A549 (cell line): ENCODE measurements at regions not wholly inside any gene's neighbourhood (a gene's known extent, or its start where the extent isn't known, plus 50 kb on each side); places are given as distances from the start of the nearest gene placed in this dataset.

Source experiments
- ATAC-seq, 2 experiments: fragments of 200-7000 bp in 1 of 2; fragments of >200 bp in 1 of 2; cut with Nextera tagmentation in 1 of 2; cut with Tn5 transposase in 1 of 2; 3 replicates each; pipeline versions ENCODE4 v1.8.0 to v1.9.1; 2018 to 2020; ENCODE audit warnings: mild to moderate bottlenecking in 1 of 2, moderate library complexity in 1 of 2
- CTCF ChIA-PET: fragments of 300-600 bp; sonication (Branson Sonifier 250); formaldehyde crosslinking; extraction: SDS; loops from one replicate; lab custom pipeline; 2021; ENCODE audit warnings: antibody characterized with exemption, inconsistent platforms; lab: Yijun Ruan, JAX
- POLR2A ChIA-PET: fragments of 350-600 bp; formaldehyde crosslinking; extraction: SDS; loops from one replicate; lab custom pipeline; 2021; ENCODE audit warnings: antibody characterized with exemption, inconsistent platforms; lab: Yijun Ruan, JAX
- DNase-seq, 2 experiments: peaks; one replicate each; pipeline versions ENCODE4 v3.0.0 to v3.0.0-alpha.2; 2011 to 2016; ENCODE audit warnings: low read depth in 1 of 2, low spot score in 1 of 2
- FAIRE-seq: peaks from 2 replicates; lab custom pipeline; 2011; peaks lifted over from hg19 to GRCh38; lab: Jason Lieb, UNC
- H3K27ac ChIP-seq, 2 experiments: fragments of >200 bp; sonication (Bioruptor Twin); formaldehyde crosslinking; 3 replicates each; pipeline ENCODE4 v1.5.1; 2016 to 2017
- H3K4me1 ChIP-seq: fragments of >200 bp; sonication (Bioruptor Twin); formaldehyde crosslinking; 3 replicates; pipeline ENCODE4 v1.6.1; 2016
- H3K4me2 ChIP-seq: fragments of >200 bp; sonication (Bioruptor Twin); formaldehyde crosslinking; 3 replicates; pipeline ENCODE4 v1.6.1; 2016
- H3K4me3 ChIP-seq: fragments of >200 bp; sonication (Bioruptor Twin); formaldehyde crosslinking; 3 replicates; pipeline ENCODE4 v1.5.1; 2016
- H3K9me3 ChIP-seq: fragments of >200 bp; sonication (Bioruptor Twin); formaldehyde crosslinking; 3 replicates; pipeline ENCODE4 v1.6.1; 2016
- BHLHE40 ChIP-seq: IDR thresholded peaks from 2 replicates; pipeline ENCODE4 v1.6.1; 2012; ENCODE audit warnings: low read depth, low read length, inconsistent platforms
- CBX8 ChIP-seq: fragments of 200-600 bp; sonication (generic); IDR thresholded peaks from 2 replicates; pipeline ENCODE4 v1.6.1; 2016
- ESRRA ChIP-seq: fragments of 150-350 bp; IDR thresholded peaks from 2 replicates; pipeline ENCODE4 v1.6.1; 2014; ENCODE audit warnings: mild to moderate bottlenecking, low read length, borderline replicate concordance
- FOSB ChIP-seq: fragments of 250-450 bp; sonication (Bioruptor Pico); IDR thresholded peaks from 2 replicates; pipeline ENCODE4 v1.5.0; 2020; ENCODE audit warnings: mild to moderate bottlenecking, moderate library complexity
- GATA3 ChIP-seq: IDR thresholded peaks from 2 replicates; pipeline ENCODE4 v1.6.1; 2012; ENCODE audit warnings: borderline replicate concordance
- HDAC2 ChIP-seq: fragments of 200-600 bp; sonication (generic); IDR thresholded peaks from 2 replicates; pipeline ENCODE4 v1.6.1; 2016
- HOXB5 ChIP-seq: fragments of 250-450 bp; sonication (Bioruptor Pico); IDR thresholded peaks from 2 replicates; pipeline ENCODE4 v1.5.0; 2020; ENCODE audit warnings: mild to moderate bottlenecking, moderate library complexity
- JUN ChIP-seq, 2 experiments: fragments of >200 bp; sonication (Bioruptor Twin); formaldehyde crosslinking; IDR thresholded peaks; 2 replicates in 1 of 2; 3 replicates in 1 of 2; pipeline ENCODE4 v1.6.1; 2016 to 2017
- JUNB ChIP-seq: fragments of >200 bp; sonication (Bioruptor Twin); formaldehyde crosslinking; IDR thresholded peaks from 2 replicates; pipeline ENCODE4 v1.6.1; 2016
- KDM1A ChIP-seq: fragments of 200-600 bp; sonication (generic); IDR thresholded peaks from 2 replicates; pipeline ENCODE4 v1.6.1; 2016; ENCODE audit warnings: low read depth, mild to moderate bottlenecking
- MAFK ChIP-seq: fragments of 450-650 bp; IDR thresholded peaks from 2 replicates; pipeline ENCODE4 v1.6.1; 2014; ENCODE audit not compliant: partially characterized antibody
- NFE2L2 ChIP-seq: fragments of 150-350 bp; conservative IDR thresholded peaks from 2 replicates; pipeline ENCODE4 v1.6.1; 2014; ENCODE audit warnings: low read length
- NPAS2 ChIP-seq: fragments of 250-450 bp; sonication (Bioruptor Pico); IDR thresholded peaks from 2 replicates; pipeline ENCODE4 v1.8.0; 2022; ENCODE audit warnings: mild to moderate bottlenecking, moderate library complexity, borderline replicate concordance
- NR3C1 ChIP-seq: fragments of >200 bp; sonication (Bioruptor Twin); formaldehyde crosslinking; IDR thresholded peaks from 3 replicates; pipeline ENCODE4 v1.6.1; 2017
- PHF8 ChIP-seq: fragments of 200-600 bp; sonication (generic); IDR thresholded peaks from 2 replicates; pipeline ENCODE4 v1.6.1; 2016; ENCODE audit warnings: low read depth, mild to moderate bottlenecking, antibody characterized with exemption, moderate library complexity, borderline replicate concordance
- POLR2AphosphoS2 ChIP-seq: conservative IDR thresholded peaks from 2 replicates; pipeline ENCODE4 v1.6.1; 2012; ENCODE audit warnings: low read length, improper control_type of control experiment, inconsistent platforms
- RFX5 ChIP-seq: fragments of 450-650 bp; IDR thresholded peaks from 2 replicates; pipeline ENCODE4 v1.7.1; 2014; ENCODE audit warnings: antibody characterized with exemption, mild to moderate bottlenecking, moderate library complexity
- RNF2 ChIP-seq: fragments of 200-600 bp; sonication (generic); IDR thresholded peaks from 2 replicates; pipeline ENCODE4 v1.6.1; 2016; ENCODE audit warnings: low read depth, mild to moderate bottlenecking, antibody characterized with exemption, moderate library complexity, borderline replicate concordance
- SMC3 ChIP-seq: fragments of >200 bp; sonication (Bioruptor Twin); formaldehyde crosslinking; IDR thresholded peaks from 3 replicates; pipeline ENCODE4 v1.6.1; 2018; ENCODE audit warnings: inconsistent platforms
- SREBF2 ChIP-seq: fragments of 450-650 bp; IDR thresholded peaks from 2 replicates; pipeline ENCODE4 v1.6.1; 2014; ENCODE audit warnings: mild to moderate bottlenecking, moderate library complexity
- TFCP2L1 ChIP-seq: fragments of 250-450 bp; sonication (Bioruptor Pico); IDR thresholded peaks from 2 replicates; pipeline ENCODE4 v1.5.0; 2021; ENCODE audit warnings: mild to moderate bottlenecking
- TP53 ChIP-seq: fragments of 250-450 bp; sonication (Bioruptor Pico); IDR thresholded peaks from 2 replicates; pipeline ENCODE4 v1.5.0; 2021; ENCODE audit warnings: mild to moderate bottlenecking, moderate library complexity
- ZNF302 ChIP-seq: fragments of 250-450 bp; sonication (Bioruptor Pico); IDR thresholded peaks from 2 replicates; pipeline ENCODE4 v1.9.0; 2021; ENCODE audit warnings: inconsistent platforms, mild to moderate bottlenecking, moderate library complexity
- WGBS: methylation state at CpG from one replicate; pipeline ENCODE4 v1.1.6; 2017; ENCODE audit errors: missing lambda C conversion rate; 5-methylcytosine and 5-hydroxymethylcytosine counted together
- TF ChIP-seq, protein P1 (sequence below): IDR thresholded peaks from 2 replicates; pipeline ENCODE4 v1.6.1; 2012
- TF ChIP-seq, protein P2 (sequence below): fragments of 450-650 bp; IDR thresholded peaks from 2 replicates; pipeline ENCODE4 v1.6.1; 2014; ENCODE audit warnings: antibody characterized with exemption
- TF ChIP-seq, protein P3 (sequence below): fragments of 150-350 bp; IDR thresholded peaks from 2 replicates; pipeline ENCODE4 v1.6.1; 2014; ENCODE audit warnings: low read depth, mild to moderate bottlenecking, low read length
- TF ChIP-seq, protein P4 (sequence below): IDR thresholded peaks from 2 replicates; pipeline ENCODE4 v1.6.1; 2012

DNA sequence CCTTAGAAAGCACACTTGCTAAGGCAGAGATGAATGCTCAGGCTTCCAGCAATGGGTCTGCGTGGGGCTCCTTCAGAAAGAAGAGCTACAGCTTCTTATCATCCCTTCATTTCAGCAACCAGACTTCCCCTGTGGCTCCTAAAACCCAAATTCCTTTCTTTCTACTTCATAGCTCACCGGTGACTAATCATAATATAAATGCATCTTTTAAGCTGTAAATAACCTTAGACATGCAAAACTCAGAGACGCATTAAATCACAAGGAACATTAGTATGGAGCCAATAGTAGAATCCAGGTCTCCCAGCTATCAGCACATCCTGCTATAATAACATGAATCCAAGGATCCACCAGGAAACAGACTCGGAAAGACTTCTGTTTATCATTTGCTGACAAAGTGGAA lies 375.6 kb downstream of the COG6 start:
- H3K4me2 ChIP-seq: no peak overlapping the region

DNA sequence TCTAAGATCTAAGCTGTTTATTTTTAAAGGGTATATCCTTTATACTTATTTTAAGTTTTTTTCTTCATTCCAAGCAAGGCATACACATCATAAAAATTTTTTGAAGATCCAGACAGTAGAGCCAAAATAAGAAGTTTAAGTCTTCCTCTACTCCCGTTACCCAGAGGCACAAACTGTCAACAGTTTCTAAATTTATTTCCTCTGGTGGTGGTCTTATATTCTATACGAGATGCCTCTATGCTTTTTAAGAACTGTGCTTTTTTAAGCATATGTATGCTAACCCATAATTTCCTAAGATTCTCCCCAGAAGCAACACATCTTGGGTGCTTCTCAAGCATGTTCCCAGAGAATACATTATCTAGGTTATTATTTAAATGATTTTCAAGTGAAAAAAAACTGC lies 383.6 kb downstream of the COG6 start:
- DNase-seq (no peak), FAIRE-seq (no peak), ATAC-seq (no peak)
- Histone ChIP-seq H3K9me3 (no peaks in the 10 kb centered on the region), H3K27ac (no peak overlapping the region), H3K4me2 (no peak overlapping the region), H3K4me3 (no peak overlapping the region), H3K4me1 (no peaks in the 10 kb centered on the region)
- CTCF ChIA-PET: no interaction called here
- no peak for TF ChIP-seq SREBF2
- no peak for TF ChIP-seq RNF2
- TF ChIP-seq, protein P1, sequence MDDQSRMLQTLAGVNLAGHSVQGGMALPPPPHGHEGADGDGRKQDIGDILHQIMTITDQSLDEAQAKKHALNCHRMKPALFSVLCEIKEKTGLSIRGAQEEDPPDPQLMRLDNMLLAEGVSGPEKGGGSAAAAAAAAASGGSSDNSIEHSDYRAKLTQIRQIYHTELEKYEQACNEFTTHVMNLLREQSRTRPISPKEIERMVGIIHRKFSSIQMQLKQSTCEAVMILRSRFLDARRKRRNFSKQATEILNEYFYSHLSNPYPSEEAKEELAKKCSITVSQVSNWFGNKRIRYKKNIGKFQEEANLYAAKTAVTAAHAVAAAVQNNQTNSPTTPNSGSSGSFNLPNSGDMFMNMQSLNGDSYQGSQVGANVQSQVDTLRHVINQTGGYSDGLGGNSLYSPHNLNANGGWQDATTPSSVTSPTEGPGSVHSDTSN: no peak
- TF ChIP-seq, protein P2, sequence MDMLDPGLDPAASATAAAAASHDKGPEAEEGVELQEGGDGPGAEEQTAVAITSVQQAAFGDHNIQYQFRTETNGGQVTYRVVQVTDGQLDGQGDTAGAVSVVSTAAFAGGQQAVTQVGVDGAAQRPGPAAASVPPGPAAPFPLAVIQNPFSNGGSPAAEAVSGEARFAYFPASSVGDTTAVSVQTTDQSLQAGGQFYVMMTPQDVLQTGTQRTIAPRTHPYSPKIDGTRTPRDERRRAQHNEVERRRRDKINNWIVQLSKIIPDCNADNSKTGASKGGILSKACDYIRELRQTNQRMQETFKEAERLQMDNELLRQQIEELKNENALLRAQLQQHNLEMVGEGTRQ: no peak
- POLR2A ChIA-PET: no interaction called here
- WGBS: 20% methylated on average over 2 of the region's 2 CpGs

More for the DNA sequence above, 375.6 kb downstream of the COG6 start:
- DNase-seq (no peak), ATAC-seq (no peak), FAIRE-seq (no peak)
- H3K9me3 ChIP-seq: no peaks in the 10 kb centered on the region
- no peaks in the 10 kb centered on the region for H3K4me1 ChIP-seq
- no peak overlapping the region for H3K4me3 ChIP-seq
- POLR2A ChIA-PET: no interaction called here
- no peak for TF ChIP-seq JUNB
- no peak for TF ChIP-seq NR3C1
- no peak for TF ChIP-seq RNF2
- TF ChIP-seq MAFK: no peak
- no peak for TF ChIP-seq HOXB5 (CRISPR knock-in tag)
- no peak for TF ChIP-seq PHF8
- TF ChIP-seq CBX8: no peak
- TF ChIP-seq SMC3: no peak
- TF ChIP-seq, protein P1: no peak
- no peak for TF ChIP-seq RFX5
- no peak for TF ChIP-seq NPAS2 (CRISPR knock-in tag)
- TF ChIP-seq TFCP2L1 (CRISPR knock-in tag): no peak
- TF ChIP-seq HDAC2: no peak
- TF ChIP-seq ZNF302: no peak
- TF ChIP-seq NFE2L2: no peak
- TF ChIP-seq, protein P3, sequence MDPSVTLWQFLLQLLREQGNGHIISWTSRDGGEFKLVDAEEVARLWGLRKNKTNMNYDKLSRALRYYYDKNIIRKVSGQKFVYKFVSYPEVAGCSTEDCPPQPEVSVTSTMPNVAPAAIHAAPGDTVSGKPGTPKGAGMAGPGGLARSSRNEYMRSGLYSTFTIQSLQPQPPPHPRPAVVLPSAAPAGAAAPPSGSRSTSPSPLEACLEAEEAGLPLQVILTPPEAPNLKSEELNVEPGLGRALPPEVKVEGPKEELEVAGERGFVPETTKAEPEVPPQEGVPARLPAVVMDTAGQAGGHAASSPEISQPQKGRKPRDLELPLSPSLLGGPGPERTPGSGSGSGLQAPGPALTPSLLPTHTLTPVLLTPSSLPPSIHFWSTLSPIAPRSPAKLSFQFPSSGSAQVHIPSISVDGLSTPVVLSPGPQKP: no peak
- no peak for TF ChIP-seq JUN (IDR thresholded peaks at IDR 0.05)
- TF ChIP-seq GATA3: no peak
- TF ChIP-seq BHLHE40: no peak
- CTCF ChIA-PET: interaction anchor here (1.0 kb wide), 1 partner anchor 10 kb away, joined by 3 read pairs; no protein-coding TSS in a partner anchor
- WGBS: 61% methylated on average over 4 of the region's 4 CpGs
- H3K27ac ChIP-seq: no peak overlapping the region

DNA sequence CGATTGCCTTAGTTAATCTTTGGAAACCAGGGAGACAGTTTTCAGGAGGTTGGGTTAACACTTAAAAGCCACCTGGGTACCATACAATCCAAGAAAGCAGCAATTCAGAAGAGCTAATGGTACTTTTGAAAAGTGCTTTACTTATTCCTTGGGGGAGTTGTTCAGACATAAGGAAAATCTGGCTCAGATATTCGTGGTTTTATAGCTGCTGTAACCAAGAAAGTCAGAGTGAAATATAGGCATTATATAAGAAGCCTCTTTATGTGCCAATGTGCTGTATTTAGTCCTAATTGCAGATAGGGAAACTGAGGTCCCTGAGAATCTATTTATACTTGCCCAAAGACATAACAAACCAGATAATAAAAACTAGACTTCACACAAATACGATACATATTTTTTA lies 387.5 kb downstream of the COG6 start:
- WGBS: 40% methylated on average over 3 of the region's 3 CpGs
- H3K9me3 ChIP-seq: no peaks in the 10 kb centered on the region
- TF ChIP-seq FOSB (CRISPR knock-in tag) (no peak), NFE2L2 (no peak), NPAS2 (CRISPR knock-in tag) (no peak), SREBF2 (no peak), POLR2AphosphoS2 (no peak), HOXB5 (CRISPR knock-in tag) (no peak), KDM1A (no peak), TP53 (CRISPR knock-in tag) (no peak), ESRRA (no peak)
- TF ChIP-seq, protein P4, sequence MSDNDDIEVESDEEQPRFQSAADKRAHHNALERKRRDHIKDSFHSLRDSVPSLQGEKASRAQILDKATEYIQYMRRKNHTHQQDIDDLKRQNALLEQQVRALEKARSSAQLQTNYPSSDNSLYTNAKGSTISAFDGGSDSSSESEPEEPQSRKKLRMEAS: no peak
- no peak overlapping the region for H3K27ac ChIP-seq
- CTCF ChIA-PET: no interaction called here
- H3K4me1 ChIP-seq: no peaks in the 10 kb centered on the region
- POLR2A ChIA-PET: no interaction called here
- H3K4me3 ChIP-seq: no peak overlapping the region
- ATAC-seq: no peak
- H3K4me2 ChIP-seq: no peak overlapping the region
- no peak for FAIRE-seq
- DNase-seq: no peak
